IMR-90 (cell line): ENCODE measurements at regions not wholly inside any gene's neighbourhood (a gene's known extent, or its start where the extent isn't known, plus 50 kb on each side); places are given as distances from the start of the nearest gene placed in this dataset.

Source experiments
- BHLHE40 ChIP-seq: fragments of 150-350 bp; IDR thresholded peaks from 2 replicates; pipeline ENCODE4 v1.6.1; 2016; ENCODE audit warnings: mild to moderate bottlenecking, low read depth, low read length
- CEBPB ChIP-seq: IDR thresholded peaks from 2 replicates; pipeline ENCODE4 v1.6.1; 2012; ENCODE audit warnings: low read depth, low read length, improper control_type of control experiment
- CHD1 ChIP-seq: IDR thresholded peaks from 2 replicates; pipeline ENCODE4 v1.6.1; 2012; ENCODE audit warnings: low read depth, low read length, improper control_type of control experiment
- CTCF ChIP-seq: conservative IDR thresholded peaks from 2 replicates; pipeline ENCODE4 v1.5.1; 2012; ENCODE audit warnings: mild to moderate bottlenecking, low read depth, low read length, improper control_type of control experiment
- MAZ ChIP-seq: IDR thresholded peaks from 2 replicates; pipeline ENCODE4 v1.6.1; 2012; ENCODE audit warnings: low read depth, mild to moderate bottlenecking, low read length, improper control_type of control experiment, moderate library complexity, borderline replicate concordance
- MXI1 ChIP-seq: IDR thresholded peaks from 2 replicates; pipeline ENCODE4 v1.6.1; 2012; ENCODE audit warnings: low read depth, mild to moderate bottlenecking, low read length, moderate library complexity, borderline replicate concordance
- POLR2A ChIP-seq: IDR thresholded peaks from 2 replicates; pipeline ENCODE4 v1.6.1; 2012; ENCODE audit warnings: mild to moderate bottlenecking, low read depth, low read length
- RAD21 ChIP-seq: IDR thresholded peaks from 2 replicates; pipeline ENCODE4 v1.6.1; 2012; ENCODE audit warnings: low read length, improper control_type of control experiment
- RCOR1 ChIP-seq: IDR thresholded peaks from 2 replicates; pipeline ENCODE4 v1.6.1; 2012; ENCODE audit warnings: mild to moderate bottlenecking, low read length, improper control_type of control experiment; ENCODE audit not compliant: insufficient replicate concordance
- SMC3 ChIP-seq: fragments of 150-350 bp; IDR thresholded peaks from 2 replicates; pipeline ENCODE4 v1.6.1; 2016; ENCODE audit warnings: low read depth, mild to moderate bottlenecking, antibody characterized with exemption, low read length, moderate library complexity
- USF2 ChIP-seq: fragments of 150-350 bp; IDR thresholded peaks from 2 replicates; pipeline ENCODE4 v1.6.1; 2017; ENCODE audit warnings: mild to moderate bottlenecking, antibody characterized with exemption, low read length, low read depth
- TF ChIP-seq, protein P1 (sequence below): fragments of 150-350 bp; IDR thresholded peaks from 2 replicates; pipeline ENCODE4 v1.6.1; 2016; ENCODE audit warnings: low read depth, mild to moderate bottlenecking, low read length, moderate library complexity, borderline replicate concordance

DNA sequence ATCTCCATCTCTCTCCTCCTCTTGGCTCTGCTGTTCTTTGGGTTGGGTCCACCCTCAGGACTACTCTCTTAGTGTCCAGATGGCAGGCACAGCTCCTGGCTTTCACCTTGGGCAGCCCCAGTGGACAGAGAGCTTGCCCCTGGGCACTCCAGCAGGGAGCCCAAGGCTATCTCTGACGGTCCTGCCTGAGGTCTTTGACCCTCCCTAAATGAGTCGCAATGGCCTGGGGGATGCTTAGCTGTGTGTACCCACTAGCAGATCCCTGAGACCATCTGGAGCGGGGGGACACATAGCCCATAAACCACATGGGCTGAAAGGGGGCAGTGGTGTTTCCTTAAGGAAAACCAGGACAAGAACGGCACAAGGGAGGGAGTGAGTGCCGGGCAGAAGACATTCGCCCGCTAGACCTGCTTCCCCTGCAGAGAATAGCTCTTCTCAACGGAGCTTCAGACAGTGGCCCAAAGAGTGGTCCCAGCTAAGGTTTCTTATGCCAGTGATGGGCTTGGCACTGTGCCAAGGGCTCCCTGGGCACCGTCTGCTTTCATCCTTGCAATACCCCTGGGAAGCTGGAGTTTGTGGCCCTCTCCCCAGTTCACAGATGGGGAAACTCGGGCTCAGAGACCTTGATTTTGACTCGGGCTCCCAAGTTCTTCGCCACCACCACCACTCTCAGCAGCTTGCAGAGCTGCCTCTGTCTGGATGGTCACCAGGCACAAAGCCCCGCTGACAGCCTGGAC is 53.9 kb upstream of the ANO1 start:
- TF ChIP-seq CTCF (no peak), BHLHE40 (no peak), POLR2A (no peak), MXI1 (no peak), RCOR1 (no peak), RAD21 (no peak), CHD1 (no peak), USF2 (no peak), MAZ (no peak), SMC3 (no peak), CEBPB (no peak)
- TF ChIP-seq, protein P1, sequence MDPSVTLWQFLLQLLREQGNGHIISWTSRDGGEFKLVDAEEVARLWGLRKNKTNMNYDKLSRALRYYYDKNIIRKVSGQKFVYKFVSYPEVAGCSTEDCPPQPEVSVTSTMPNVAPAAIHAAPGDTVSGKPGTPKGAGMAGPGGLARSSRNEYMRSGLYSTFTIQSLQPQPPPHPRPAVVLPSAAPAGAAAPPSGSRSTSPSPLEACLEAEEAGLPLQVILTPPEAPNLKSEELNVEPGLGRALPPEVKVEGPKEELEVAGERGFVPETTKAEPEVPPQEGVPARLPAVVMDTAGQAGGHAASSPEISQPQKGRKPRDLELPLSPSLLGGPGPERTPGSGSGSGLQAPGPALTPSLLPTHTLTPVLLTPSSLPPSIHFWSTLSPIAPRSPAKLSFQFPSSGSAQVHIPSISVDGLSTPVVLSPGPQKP = no peak
